RPMI7951 (cell line): ENCODE measurements at regions not wholly inside any gene's neighbourhood (a gene's known extent, or its start where the extent isn't known, plus 50 kb on each side); places are given as distances from the start of the nearest gene placed in this dataset.

ENCODE experiments used
- DNase-seq: peaks from one replicate; pipeline ENCODE4 v3.0.0-alpha.2; 2012; ENCODE audit warnings: low read depth

GRCh38 chr9:16336833-16337232 lies 533.6 kb downstream of the BNC2 start:
- no peak for DNase-seq

DNA sequence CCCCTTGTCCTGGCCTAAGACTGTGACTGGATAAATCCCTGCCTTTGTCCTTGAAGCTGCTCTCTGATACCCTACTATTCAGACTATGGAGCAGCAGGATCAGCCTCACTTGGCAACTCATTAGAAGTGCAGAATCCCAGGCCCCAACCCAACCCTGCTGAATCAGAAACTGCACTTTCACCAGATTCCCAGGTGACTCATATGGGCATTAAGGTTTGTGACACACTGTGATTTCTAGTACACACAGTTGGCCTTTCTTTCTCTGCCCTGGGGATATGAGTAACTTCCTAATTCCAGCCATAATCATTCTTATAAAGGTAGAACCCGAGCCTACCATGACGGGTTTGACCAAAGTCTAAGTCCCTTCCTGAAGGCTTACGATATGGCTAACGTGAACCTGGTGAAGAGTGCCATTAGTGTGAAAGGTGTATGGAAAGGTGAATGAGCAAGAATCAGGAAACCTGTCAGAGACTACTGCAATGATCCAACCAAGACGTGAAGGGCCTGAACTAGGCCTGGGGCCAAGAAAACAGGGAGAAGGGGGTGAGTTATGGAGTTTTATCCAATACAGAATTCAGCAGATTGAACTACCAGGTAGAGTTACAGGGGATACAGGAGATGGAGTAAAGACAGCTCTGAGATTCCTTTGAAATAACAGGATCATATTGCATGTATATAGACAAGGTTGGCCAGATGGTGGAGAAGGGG lies 533.0 kb downstream of the BNC2 start:
- peak; percentile 94 for DNase-seq

DNA sequence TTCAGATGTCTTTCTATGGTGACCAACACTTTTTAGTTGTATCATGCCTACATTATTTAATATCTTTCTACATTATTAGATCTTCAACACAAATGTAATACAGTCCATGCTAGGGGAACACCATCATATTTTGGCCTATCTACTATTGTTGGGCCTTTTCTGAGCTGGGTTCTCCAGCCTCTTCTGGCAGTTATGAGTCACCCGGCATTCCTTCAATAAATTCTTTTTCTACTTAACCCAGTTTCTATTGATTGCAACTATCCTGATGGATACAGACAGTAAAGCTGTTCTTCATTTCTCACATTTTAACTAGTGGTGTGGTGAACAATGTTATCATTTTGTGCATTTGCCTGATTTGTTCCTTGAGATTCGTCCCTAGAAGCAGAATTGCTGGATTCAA lies 529.3 kb downstream of the BNC2 start:
- DNase-seq: peak; percentile 42

DNA sequence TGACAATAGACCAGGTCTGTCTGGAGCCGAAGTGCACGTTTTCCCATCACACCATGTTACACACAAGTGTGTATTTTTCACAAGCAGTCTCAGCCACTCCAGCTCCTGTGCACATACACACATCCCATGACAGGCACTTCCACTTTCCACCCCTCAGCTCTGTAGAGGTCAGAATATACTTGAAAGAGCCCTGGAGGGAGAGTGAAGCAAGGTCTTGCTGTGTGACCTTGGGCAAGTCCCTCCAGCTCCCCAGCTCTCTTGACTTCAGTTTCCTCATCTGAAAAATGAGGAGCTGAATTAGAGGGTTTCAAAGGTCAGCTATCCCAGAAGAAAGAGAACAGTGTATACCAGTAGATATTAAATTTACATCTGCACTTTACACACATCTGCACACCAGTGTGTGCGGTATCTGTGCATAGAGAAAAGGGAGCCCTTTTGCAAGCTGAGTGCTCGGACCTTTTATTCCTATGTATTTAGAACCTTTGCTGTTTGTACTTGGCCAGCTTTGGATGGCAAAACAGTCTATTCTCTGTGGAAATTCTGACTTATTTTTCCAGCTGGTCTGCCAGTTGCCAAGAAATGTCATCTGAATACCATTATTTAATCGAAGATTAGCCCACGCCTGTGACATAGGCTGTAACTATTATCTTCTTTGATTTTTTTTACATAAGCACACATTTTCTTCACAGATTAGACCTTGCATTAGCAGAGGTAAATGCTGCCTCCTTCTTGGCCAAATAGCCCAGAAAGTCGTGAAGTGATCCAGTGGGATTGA lies 528.0 kb downstream of the BNC2 start:
- DNase-seq: no peak

DNA sequence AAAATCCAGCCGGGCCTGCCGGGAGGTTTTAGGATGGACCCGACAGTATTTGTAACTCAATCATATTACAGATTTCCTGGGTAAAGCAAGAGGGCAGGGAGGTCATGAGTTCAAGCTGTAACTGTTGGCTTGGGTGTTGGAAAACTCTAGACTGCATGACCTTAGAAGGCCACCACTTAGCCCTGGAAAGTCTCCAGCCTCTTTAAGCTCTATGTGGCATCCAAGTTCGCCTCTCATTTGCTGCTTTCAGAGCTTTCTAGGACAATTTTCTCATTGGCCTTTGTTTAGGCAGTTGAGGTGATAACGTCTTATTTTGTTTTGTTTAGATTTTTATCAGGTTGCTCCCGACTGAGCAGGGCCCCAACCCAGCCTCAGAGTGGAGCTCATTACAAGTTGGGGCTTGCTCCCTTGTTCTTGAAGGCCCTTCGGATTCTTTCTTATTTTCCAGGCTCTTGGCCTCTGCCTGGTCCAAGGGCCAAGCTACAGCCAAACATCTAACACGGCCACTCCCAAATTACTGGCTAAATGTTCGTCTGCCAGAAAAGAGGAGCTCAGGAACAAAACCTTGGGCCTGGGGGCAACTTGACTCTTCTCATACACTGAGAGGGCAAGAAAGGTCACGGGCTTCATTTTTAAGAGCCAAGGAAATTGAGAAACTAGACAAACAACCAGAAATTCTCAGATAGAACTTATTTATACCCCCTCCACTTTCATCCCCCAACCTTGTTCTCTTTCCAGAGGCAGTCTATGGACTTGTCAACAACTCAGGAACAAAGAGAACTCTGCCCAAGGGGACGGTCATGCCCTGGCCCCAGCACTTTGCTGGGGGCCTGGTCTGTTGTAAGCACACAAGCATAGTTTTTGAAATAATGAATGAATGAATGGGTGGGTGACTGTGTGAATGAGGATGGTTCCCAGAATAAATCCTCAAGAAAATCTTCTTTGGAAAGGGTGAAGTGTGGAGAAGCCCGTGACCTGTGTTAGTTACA lies 526.9 kb downstream of the BNC2 start:
- no peak for DNase-seq

DNA sequence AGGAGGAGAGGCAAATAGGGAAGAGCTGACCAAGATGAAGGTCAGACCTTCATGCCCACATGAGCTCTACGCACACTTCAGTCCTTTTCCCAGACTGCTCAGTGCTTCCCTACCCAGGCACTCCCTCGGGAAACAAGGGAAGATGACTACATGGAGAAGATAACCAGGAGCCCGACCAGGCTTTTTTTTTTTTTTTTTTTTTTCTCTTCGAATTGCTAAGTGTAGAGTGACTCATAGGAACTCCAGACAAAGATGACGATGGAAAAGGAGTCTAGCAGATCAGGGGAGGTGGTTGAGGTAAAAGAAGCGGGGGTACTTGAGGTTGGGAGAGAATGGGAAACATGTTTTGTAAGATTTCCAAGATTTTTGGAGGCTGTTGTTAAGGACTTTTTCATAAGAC lies 526.1 kb downstream of the BNC2 start:
- peak; percentile 85 for DNase-seq

- DNase-seq: no peak
These were observed 524.6 kb downstream of the BNC2 start for GRCh38 chr9:16345902-16346301.

DNA sequence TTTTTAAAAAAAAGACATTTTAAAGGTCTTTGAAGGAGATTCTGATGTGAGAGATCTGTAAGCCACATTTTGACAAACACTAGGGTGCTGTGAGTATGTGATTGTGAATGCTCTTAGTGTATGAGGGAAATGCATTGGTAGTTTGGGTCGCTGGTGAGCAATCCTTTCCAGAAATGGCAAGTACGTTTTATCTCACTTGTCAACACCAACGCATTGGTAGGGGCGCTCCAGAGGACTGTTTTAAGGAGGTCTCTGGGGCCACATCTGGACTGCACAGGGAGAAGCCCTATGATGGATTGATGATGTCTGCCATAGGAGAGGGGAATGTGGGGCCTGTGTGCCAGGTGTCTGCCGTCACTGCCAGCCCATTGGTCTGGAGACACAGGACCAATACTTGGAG lies 522.6 kb downstream of the BNC2 start:
- no peak for DNase-seq

- no peak for DNase-seq
These were observed 521.9 kb downstream of the BNC2 start for GRCh38 chr9:16348531-16348930.

- no peak for DNase-seq
These were observed 518.2 kb downstream of the BNC2 start for GRCh38 chr9:16352251-16352650.

- no peak for DNase-seq
These were observed 517.6 kb downstream of the BNC2 start for GRCh38 chr9:16352791-16353401.

DNA sequence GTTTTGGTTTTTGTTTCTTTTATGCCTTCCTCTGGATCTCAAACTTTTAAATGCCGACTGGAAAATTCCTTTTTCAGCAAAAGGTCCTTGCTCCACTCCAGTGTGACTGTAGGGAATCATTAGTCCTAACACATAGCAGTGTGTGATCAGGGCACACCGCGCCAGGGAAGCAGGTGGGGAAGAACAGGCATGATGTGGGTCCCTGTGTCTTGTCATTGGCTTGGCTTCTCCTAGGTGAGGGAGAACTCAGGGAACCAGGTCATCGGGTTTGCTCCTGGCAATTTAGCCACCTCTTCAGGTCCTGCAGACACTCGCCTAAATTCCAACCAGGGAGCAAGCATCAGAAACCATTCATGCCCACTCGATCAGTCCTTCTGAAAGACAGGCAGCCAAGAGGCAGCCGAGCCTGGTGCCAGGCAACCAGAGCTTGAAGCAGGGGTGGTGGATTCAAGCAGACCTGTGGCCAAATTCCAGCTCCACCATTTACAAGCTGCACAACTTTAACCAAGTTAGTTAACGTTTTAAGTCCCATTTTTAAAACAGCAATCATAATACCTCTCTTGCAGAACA lies 514.2 kb downstream of the BNC2 start:
- DNase-seq: no peak

- DNase-seq: no peak
These were observed 512.6 kb downstream of the BNC2 start for GRCh38 chr9:16357828-16358227.

GRCh38 chr9:16358751-16359150 lies 511.7 kb downstream of the BNC2 start:
- DNase-seq: peak; percentile 39
